GM12864 (cell line): ENCODE measurements at regions not wholly inside any gene's neighbourhood (a gene's known extent, or its start where the extent isn't known, plus 50 kb on each side); places are given as distances from the start of the nearest gene placed in this dataset.
"Not testable (repeated sequence)": the region's sequence is repeated elsewhere in the genome, so short reads cannot be mapped to it uniquely, and the experiment has no call there.

Experiments used
- DNase-seq: peaks from one replicate; pipeline ENCODE4 v3.0.0-alpha.2; 2011; ENCODE audit warnings: low read depth
- H3K4me3 ChIP-seq: 2 replicates; pipeline ENCODE4 v1.5.1; 2011; ENCODE audit warnings: mild to moderate bottlenecking, low read depth, low read length, control low read depth
- TF ChIP-seq, protein P1 (sequence below): IDR thresholded peaks from 2 replicates; pipeline ENCODE4 v1.5.1; 2011; ENCODE audit warnings: low read depth, mild to moderate bottlenecking, moderate library complexity, low read length, control low read depth, inconsistent platforms; ENCODE audit errors: missing control alignments

DNA sequence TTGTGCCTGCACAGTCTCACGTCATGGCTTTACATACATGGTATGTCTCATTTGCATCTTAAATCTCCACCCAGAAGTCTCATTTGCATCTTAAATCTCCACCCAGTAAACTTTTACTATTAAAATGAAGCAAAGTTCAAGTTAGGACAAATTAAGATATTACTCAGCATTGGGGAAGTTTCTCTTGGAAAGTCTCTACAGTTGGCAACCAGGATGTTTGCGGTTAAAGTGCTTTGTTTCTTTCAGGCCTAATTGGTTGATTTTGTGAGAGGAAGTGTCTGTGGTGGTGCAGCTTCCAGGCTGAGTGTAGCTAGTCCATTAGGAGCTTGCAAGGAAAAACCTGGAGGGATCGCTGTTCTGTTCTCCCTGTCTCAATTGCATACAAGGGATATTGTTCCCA lies 1373.3 kb upstream of the GOT2 start:
- TF ChIP-seq, protein P1, sequence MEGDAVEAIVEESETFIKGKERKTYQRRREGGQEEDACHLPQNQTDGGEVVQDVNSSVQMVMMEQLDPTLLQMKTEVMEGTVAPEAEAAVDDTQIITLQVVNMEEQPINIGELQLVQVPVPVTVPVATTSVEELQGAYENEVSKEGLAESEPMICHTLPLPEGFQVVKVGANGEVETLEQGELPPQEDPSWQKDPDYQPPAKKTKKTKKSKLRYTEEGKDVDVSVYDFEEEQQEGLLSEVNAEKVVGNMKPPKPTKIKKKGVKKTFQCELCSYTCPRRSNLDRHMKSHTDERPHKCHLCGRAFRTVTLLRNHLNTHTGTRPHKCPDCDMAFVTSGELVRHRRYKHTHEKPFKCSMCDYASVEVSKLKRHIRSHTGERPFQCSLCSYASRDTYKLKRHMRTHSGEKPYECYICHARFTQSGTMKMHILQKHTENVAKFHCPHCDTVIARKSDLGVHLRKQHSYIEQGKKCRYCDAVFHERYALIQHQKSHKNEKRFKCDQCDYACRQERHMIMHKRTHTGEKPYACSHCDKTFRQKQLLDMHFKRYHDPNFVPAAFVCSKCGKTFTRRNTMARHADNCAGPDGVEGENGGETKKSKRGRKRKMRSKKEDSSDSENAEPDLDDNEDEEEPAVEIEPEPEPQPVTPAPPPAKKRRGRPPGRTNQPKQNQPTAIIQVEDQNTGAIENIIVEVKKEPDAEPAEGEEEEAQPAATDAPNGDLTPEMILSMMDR: no peak
- no peak for DNase-seq
- no peak overlapping the region for H3K4me3 ChIP-seq

DNA sequence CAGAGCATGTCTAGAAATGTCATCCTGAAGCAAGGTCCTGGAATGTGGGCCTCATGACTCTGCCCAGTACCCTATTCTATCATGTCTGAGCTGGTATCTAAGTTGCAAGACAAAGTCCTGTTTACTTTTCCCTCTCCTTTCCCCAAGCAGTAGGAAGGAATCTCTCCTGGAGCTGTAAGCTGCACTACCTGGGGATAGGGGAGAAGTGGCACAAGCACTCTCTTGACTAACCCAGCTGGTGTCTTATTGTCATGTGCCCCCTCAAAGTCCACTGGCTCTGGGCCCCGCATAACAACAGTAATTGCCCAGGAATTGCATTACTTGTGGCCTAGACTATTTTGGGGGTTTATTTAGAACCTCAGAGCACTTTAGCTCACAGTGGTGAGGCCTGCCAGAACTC lies 1366.3 kb upstream of the GOT2 start:
- DNase-seq: no peak
- no peak overlapping the region for H3K4me3 ChIP-seq
- TF ChIP-seq, protein P1: no peak

DNA sequence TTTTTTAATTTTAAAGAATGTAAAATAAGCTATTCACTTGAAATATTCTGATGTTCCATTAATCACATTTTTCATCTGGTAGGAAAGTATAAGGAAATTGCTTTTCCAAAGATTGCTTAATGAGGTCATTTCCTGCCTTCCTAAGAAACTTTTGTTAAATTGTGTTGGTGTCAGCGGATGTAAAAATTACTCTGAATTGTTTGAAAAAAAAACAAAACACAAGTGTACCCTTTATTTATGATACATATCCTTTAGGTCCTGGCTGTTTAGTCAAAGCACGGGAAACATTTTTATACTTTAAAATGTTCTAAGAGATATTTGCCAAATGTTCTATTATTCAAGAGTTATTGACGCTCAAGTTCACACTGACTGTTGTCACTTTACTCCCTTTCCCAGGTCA lies 1357.4 kb upstream of the GOT2 start:
- DNase-seq: no peak

DNA sequence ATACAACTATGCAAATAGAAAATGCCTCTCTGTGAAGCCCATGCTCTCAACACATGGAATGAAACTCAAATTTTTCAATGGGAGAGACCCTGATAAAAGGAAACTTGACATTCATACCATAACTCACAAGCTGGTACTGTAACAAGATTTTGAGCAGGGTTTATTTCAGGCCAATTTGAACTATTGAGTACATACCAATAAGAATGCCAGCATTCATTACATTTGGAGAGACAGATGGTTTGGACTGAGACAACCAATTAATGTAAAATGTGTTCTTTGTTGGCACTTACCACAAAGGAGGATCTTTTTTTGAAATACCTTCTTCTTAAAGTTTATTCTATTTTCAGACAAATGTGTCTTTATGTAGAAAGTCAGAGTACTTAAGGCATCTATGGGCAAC lies 1357.0 kb upstream of the GOT2 start:
- no peak for DNase-seq
- TF ChIP-seq, protein P1: no peak
- H3K4me3 ChIP-seq: no peak overlapping the region

More for the DNA sequence above, 1357.4 kb upstream of the GOT2 start:
- TF ChIP-seq, protein P1: no peak
- H3K4me3 ChIP-seq: no peak overlapping the region

DNA sequence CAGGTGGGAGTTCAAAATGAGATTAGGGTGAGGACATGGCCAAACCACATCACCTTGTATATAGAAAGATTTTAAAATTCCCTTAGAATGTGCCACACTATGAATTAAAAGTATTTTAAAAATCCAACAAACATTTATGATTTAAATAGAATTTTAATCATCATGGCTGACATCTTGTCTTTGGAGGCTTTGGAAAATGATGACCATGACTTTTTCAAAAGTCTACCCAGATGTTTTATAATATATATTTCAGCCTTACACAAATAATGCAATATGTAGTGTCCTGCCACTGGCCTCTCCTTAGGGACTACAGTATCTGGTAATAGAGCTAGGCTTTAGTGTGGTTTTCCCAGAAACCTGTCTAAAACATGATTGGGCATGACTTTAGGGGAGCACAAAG lies 1353.4 kb upstream of the GOT2 start:
- no peak for DNase-seq
- no peak overlapping the region for H3K4me3 ChIP-seq
- TF ChIP-seq, protein P1: no peak

DNA sequence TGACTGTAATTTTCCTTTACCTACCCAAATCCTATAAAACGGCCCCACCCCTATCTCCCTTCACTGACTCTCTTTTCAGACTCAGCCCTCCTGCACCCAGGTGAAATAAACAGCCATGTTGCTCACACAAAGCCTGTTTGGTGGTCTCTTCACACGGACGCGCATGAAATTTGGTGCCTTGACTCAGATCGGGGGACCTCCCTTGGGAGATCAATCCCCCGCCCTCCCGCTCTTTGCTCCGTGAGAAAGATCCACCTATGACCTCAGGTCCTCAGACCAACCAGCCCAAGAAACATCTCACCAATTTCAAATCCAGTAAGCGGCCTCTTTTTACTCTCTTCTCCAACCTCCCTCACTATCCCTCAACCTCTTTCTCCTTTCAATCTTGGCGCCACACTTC lies 1344.7 kb upstream of the GOT2 start:
- DNase-seq, H3K4me3 ChIP-seq: not testable (repeated sequence)

DNA sequence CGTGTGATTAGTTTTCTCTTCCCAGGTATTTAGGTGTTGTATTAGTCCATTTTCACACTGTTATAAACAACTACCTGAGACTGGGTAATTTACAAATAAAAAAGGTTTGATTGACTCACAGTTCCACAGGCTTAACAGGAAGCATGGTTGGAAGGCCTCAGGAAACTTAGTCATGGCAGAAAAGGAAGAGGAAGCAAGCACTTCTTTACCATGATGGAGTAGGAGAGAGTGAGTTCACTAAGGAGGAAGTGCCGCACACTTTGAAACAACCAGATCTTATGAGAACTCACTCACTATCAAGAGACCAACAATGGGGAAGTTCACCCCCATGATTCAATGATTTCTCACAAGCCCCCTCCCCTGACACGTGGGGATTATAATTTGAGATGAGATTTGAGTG lies 1343.7 kb upstream of the GOT2 start:
- H3K4me3 ChIP-seq: no peak overlapping the region
- no peak for DNase-seq
- TF ChIP-seq, protein P1: no peak

DNA sequence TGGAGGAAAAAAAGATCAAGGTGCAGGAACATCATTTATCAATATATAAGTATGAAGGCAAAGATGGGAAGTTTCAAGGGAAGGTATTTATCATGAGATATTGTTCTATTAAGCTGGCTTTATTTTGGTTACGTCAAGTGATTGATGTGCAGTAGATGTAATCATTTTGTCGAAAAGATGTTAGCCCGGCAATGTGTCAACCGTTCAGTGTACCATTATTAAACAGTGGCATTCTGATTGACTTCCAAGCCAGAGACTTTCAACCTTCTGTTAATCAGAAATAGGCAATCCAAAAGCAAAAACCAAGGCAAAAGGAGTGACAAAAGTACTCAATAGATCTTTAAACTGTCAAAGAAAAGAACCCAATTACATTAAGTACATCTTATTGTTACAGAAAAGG lies 1340.3 kb upstream of the GOT2 start:
- DNase-seq: no peak
- TF ChIP-seq, protein P1: no peak
- no peak overlapping the region for H3K4me3 ChIP-seq
